Stimulated activated naive CD4-positive, alpha-beta T cell treated with Interleukin-2 at 50 U/mL for 16 hours (primary cell): ENCODE measurements at regions not wholly inside any gene's neighbourhood (a gene's known extent, or its start where the extent isn't known, plus 50 kb on each side); places are given as distances from the start of the nearest gene placed in this dataset.

ENCODE experiments used
- DNase-seq: peaks from one replicate; lab custom pipeline; 2025; lab: John Stamatoyannopoulos, UW

DNA sequence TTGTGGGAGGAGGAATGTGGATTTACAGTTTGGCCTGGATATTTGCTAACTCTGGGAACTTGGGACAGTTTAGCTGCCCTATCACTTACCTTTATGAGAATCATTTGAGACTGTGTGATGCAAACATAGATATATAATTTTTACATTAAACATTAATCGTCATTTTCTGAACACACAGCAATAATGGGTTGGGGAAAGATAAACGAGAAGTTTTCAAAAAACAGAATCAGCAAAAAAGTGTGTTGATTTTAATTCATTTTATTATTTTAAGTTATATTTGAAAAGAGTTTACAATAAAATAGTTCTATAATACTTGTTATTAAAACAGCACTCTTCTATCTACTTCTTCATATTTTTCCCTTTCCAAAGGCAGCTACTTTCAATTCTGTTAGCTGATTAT lies 813.3 kb downstream of the SLC4A3 start:
- no peak for DNase-seq

DNA sequence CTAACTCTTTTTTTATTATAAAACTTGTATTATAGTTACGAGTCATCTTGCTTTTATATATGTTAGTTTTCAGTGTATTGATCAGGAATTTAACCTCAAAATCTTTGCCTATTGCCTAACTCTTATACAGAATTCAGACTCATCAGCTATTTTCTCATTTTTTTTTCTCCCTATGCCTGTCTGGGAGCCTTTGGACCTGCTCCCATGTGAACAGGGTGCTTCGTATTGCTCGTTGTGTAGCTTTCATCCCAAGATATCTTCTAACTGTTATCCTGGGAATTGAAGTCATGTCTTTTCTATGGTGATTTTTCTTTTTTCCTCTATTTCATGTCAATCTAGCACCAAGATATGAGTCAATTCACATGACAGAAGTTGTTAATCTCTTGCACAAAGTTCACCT lies 814.0 kb downstream of the SLC4A3 start:
- no peak for DNase-seq

DNA sequence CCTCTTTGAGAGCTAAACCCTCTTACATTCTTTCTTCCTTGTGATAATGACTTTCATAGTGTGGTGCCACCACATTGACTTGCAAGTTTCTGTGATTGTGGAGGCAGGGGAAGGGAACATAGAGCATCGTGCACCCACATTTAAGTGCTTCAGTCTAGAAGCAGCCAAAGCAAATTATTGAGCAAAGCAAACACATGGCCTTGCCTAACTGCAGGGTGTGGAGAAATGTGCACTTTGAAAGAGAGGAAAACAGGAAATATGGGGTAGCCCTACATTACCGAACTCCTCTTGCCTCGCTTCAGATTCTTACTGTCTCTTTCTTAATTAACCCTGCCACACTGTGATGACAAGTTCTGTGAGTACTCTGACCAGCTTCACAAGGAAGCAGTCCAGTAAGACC lies 814.6 kb downstream of the SLC4A3 start:
- DNase-seq = no peak

DNA sequence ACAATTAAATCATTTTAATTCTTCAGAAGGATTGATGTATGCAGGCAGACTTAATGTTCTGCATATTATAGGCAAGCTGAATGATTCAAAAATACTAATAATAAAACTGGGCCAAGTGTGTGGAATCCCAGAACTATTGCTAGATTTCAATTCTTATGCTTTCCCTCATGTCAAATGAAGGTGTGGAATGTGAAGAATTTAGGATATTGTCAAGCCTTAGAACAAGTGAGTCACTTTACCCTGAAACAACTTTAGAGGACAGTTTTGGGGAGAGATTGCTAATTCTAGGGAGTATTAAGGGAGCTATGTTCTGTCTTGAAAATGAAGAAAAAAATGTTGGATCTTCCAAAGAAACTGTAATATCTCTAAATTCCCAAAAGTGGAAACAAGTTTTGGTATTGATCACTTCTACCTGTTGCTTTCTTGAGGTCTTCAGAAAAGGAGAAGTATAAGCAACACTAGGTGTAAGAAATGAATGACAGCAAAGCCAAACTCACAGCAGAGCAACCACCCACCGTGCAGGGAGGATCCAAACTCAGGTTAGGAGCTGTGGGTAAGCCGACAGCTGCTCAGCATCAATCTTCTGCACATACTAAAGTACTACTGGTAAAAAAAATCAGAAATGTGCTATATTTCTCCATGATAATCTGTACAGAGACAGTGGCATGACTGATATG lies 818.1 kb downstream of the SLC4A3 start:
- no peak for DNase-seq

DNA sequence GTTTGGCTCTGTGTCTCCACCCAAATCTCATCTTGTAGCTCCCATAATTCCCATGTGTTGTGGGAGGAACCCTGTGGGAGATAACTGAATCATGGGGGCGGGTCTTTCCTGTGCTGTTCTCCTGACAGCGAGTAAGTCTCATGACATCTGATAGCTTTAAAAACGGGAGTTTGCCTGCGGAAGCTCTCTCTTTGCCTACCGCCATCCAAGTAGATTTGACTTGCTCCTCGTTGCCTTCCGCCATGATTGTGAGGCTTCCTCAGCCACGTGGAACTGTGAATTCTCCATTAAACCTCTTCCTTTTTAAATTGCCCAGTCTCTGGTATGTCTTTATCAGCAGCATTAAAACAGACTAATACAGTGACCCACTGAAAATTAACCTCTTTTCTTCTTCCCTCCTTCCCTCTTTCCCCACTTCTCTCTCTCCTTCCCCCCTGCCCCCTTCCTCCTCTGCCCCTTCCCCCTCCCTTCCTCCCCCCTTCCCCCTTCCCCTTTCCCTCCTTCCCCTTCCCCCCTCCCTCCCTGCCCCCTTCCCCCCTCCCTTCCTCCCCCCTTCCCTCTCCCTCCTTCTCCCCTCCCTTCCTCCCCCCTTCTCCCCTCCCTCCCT lies 818.8 kb downstream of the SLC4A3 start:
- no peak for DNase-seq

DNA sequence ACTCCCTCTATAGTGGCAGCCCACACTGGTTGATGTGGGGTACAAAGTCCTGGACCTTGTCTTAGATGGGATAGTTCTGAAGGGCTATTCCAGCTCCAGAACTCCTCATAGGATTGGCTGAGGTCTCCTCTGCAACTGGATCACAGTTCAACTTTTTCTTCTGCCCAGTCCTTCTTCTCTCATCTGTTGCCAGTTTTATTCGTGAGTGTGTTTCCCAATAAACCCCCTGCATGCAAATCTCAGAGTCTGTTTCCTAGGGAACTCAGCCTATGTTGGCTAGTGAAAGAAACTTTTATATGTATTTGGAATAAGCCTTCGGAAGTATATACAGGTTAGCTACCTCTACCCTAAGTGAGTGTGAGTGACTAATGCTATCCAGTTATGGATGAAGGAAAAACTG lies 823.4 kb downstream of the SLC4A3 start:
- no peak for DNase-seq

DNA sequence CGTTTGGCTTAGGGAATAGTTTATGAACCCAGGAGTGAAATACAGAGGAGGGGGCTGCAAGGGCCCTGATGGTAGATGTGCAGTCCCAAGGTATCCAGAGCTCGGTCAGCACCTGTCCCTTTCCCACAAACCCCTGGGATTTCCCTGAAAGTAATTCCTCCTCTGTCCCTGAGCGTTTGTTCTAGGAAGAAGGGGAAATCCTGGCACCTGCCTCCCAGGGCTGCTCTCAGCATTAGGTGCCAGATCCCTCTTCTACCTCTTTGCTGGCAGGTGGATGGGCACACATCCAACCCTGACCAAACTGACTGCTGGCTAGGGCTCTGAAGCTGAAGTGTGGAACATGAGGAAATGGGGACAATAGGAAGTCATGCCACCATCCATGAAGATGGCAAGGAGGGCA lies 824.0 kb downstream of the SLC4A3 start:
- DNase-seq = no peak

DNA sequence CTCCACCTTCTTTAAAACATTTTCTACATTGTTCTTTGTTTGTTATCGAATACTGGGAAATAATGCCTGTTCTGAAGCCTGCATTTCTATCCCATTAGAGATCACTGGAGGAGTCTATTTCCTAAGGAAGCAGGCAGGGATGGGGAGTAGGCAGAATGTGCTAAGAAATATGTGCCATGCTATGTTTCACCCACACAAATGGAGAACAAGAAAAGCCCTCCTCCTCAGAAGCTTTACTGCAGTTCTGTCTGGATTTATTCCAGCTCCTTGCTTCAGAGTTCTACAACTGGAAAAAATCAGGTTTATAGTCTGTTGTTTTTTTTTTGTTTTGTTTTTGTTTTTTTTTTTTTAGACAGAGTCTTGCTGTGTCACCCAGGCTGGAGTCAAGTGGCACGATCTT lies 825.1 kb downstream of the SLC4A3 start:
- no peak for DNase-seq

DNA sequence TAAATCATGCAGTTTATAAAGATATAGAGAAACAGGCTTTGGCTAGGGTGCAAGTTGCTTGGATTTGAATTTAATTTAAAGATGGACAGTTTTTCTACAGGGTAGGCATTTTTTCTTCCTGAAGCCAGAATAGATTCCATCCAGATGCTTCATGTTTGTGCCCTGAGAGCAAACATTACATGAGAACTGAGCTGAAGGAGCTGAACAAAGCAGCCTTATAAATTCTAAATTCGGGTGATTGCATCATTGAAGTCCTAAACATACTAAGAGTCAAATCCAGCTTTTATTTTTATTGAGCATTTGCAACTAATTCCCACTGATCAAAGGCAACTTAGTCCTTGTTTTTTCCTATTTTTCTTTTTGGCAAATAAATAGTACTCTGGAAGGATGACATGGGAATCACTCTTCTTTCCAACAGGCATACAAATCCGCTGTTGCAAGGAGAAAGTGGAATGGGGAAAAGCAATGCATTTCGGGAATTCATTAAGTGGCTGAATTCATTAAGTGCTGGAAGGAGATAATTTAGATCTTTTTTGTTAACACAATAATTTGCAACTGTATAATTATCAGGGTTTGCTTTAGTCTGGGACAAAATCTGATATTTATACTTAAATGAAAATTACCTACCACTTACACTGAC lies 828.0 kb downstream of the SLC4A3 start:
- no peak for DNase-seq

DNA sequence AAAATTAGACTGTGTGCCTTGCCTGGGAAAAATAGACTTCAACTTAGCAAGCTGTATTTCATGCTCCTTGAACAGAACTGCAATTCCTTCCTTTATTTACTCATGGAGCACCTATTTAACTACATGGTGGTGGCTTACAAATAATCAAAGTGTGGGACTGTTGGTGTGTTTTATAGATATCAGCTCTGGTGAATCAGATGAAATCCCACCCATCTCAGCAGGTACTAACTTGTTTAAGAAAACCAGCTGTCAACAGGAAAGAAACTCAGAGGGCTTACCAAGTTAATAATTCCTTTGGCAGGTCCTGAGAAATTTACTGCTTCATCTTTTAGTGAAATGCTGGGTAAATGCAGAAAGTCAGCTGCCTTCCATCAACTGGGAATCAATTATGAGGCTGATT lies 830.6 kb downstream of the SLC4A3 start:
- no peak for DNase-seq

DNA sequence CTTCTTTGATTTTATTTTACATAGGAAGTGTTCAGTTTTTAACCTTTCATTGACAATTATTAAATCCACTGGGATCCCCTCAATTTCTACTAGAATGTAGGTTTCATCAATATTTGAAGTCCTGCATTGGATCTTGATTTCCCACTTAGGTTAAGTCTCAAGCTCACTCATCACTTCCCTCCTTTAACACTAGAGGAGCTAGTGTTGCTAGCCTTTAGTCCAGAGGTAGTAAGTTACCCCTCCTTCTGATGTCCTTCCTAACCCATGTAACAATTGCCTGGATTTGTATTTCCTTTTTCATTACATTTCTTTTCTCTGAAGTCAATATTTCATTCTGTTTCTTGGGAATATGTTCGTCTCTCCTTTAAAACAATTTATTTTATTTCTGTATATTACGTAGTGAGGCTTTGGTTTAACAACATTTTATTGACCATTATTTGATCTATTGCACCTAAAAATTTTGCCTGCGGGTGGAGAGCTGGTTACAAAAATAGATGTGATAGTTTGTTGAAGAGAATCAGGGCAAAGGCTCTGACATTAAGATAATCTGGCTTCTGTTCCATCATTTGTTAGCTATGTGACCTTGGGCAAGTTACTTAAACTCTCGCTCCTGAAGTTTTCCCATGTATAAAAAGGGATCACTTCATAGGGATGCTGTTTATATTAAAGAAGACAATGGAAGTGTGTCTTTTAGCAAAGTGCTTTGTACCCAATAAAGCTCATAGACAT lies 833.0 kb downstream of the SLC4A3 start:
- DNase-seq = no peak

DNA sequence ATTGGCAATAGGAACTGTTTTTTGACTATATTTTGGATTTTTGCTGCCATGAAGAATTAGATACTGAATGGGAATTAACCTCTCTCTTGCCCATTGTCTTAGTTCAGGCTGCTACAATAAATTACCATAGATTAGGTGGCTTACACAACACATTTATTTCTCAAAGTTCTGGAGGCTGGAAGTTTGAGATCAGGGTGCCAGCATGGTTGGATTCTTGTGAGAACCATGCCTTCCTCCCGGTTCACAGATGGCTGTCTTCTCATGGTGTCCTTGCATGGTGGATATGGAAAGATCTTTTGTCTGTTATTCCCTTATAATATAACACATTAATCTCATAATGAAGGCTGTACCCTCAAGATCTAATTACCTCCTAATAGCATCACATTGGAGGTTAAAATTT lies 836.4 kb downstream of the SLC4A3 start:
- DNase-seq = no peak

DNA sequence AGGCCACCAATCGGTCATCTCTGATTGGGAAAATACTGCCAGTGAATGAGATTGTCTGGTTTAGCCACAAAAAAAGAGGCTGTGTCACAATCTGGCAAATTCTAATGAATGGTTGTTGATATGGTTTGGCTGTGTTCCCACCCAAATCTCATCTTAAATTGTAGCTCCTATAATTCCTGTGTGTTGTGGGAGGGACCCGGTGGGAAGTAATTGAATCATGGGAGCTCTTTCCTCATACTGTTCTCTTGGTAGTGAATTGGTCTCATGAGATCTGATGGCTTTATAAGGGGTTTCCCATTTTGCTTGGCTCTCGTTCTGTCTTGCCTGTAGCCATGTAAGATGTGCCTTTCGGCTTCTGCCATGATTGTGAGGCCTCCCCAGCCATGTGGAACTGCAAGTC lies 838.3 kb downstream of the SLC4A3 start:
- DNase-seq = no peak

DNA sequence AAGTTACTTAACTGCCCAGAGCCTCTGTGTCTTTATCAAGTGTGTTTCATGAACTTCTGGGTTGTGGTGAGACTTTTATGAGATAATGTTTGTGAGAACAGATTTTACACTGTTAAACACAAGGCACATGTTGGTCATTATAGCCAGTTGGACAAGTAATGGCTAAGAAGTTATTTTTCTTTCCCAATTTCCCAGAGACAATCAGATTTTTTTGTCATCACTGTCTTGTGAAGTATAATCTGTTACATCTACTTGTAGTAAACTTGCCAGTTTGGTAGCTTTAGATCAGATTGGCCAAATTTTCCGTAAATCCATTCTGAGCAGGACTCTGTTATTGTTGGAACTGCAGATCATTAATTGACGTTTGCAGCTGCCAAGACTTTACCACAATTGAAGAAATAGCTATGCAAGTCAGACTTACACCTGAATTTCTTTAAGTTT lies 838.8 kb downstream of the SLC4A3 start:
- no peak for DNase-seq

DNA sequence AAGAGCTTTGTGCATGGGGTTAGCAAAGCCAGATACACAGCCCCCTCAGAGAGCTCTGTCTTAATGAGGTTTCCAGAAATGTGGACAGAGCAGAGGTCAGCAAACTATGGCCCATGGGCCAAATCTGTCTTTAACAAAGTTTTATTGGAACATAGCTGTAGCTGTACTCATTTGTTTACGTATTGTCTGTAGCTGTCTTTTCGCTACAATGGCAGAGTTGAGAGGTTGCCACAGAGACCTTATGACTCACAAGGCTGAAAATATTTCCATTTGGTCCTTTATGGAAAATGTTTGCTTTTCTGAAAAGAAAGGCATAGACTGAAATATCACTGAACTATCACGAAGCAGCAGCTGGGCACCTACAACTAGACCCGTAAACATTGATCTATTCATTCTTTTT lies 841.8 kb downstream of the SLC4A3 start:
- DNase-seq = no peak

DNA sequence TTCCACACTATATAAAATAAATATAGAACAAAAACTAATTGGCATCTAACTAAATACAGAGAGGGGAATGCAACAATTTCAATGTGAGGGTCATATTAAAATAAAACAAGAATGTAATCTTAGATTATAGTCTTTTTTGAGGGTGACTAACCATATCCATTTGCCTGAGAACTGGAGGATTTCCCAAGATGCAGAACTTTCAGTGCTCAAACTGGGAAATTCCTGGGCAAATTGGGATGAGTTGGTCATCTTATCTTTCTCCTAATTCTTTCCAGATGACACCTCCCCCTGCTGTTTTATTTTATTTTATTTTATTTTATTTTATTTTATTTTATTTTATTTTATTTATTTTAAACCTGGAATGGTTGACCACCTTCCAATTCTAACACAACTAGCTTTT lies 846.2 kb downstream of the SLC4A3 start:
- DNase-seq = no peak

DNA sequence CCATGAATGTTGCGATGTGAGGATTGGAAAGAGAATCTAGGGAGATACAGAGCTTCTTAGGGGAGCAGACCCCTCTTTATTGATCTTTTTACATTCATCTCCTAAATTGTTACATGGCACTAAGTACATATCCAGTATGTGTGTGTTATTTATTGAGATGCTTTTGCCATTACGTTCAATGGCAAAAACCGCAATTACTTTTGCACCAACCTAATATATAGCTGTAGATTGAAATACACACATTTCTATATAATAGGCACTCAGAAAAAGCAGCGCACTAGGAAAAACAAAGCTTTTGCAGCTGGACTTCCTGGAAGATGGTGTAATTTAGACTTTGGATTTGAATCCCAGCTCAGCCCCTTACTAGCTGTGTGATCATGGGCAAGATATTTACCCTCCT lies 849.4 kb downstream of the SLC4A3 start:
- DNase-seq = no peak

DNA sequence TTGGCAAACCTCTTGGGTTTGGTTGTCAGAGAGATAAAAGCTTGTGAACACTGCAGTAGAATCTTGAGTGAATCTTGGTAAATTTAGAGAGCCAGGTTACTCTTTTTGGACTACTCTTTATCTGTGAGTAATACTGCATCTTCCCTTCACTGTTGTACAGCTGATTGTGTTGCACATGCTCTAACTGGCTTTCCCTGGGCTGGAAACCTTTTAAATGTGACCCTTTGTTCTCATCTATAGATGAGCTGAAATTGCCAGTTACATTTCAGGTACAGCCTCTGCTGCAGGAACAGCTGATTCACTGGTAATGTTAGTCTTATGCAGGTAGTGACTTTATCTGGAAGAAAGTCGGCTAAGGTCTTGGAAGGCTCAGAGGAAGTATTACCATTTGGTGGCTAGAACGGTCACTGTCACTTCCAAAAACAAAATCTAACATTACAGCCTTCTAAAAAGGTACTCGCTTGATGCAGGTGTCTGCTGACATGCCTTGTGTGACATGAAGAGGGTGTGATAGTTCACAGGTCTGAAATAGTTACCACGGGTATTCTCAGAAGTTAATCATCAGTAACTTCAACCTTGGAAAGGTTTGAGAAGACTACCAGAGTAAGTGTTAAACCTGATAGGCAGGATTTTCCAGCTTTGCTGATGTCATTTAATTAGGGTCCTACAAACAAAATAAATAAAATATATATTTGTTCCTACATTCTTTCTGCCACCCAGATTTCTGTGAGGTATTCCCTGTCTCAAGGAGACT lies 851.1 kb downstream of the SLC4A3 start:
- no peak for DNase-seq

DNA sequence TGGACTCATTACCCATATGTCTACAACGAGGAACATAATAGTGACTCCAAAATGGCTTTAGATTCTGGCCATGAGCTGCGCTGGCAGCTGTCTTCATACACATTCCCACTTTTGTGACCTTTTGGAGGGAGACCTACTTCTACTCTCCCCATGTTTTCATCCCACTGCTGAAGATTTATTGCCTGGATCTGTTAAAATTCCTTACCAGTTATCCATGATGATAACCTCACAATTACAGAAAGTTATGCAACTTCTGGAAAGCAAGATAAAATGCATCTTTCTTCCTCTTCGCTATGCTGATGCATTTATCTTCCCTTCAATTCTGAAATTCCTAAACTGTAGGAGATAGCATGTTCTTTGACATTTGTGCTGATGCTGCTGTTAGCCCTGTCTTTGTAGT lies 855.3 kb downstream of the SLC4A3 start:
- no peak for DNase-seq

DNA sequence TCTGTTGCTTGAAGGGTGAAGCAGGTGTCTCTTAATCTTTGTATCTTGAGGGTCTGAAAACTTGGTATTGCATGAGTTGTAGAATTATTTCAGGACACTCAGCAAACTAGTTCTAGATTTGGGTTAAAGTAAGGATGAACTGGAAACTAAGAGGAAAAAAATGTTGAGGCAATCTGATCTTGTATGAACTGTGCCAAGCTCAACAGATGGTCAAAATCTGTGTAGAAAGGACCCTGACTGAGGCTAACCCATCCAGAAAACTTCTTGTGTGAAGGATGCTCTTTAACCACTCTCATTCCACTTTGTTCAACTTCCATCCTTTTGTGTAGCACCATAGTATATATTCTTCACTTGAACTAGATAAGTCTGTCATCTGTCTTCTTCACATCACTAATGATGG lies 861.7 kb downstream of the SLC4A3 start:
- DNase-seq = no peak

DNA sequence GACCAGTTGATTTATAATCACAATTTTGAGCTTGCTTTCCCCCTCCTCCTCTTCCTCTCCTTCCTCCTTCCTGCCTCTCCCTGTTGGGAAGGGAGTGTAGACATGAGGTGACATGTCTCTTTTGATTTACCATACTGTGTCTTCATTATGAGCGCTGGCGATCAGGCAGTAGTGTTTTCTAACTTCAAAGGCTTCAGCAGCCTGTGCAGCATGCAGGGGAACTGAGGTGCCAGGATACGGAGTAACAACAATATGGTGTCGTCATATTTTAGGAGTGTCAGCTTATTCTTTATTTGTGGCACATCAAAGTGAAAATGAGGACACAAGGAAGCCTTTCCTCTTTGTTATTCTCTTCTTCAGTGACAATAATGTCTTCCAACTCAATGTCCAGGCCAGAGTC lies 864.2 kb downstream of the SLC4A3 start:
- no peak for DNase-seq

DNA sequence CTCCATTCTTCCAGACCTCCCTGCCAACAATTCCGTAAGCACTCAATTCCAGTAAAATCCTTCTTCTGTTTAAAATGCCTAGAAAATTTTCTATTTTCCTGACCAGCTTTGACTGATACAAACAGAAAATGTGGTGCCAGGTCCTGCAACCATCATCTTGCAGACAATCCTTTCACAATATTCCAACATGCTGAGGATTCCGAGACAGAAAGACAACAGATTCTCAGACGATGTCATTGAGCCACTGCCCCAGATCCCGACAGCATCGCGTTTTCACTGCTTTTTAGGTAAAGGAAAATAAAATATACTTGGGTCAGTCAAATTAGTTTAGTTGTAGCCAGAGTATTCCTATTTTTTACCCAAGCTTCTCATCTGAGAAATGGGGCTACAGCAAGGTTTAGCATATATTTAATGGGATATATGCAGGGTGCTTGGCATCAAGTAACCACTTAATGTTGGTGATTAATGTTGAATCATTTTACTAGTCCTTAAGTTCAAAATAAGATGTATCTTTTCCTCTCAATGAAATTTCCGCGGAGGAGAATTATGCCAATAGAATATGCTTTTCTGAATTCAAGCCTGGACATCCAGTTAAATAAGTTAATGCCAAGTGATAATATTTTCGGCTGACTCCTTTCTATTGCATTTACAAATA lies 866.6 kb downstream of the SLC4A3 start:
- DNase-seq = no peak
